ENCODE measurements at regions not wholly inside any gene's neighbourhood (a gene's known extent, or its start where the extent isn't known, plus 50 kb on each side); places are given as distances from the start of the nearest gene placed in this dataset.

- DNase-seq, result no peak
These were observed 999.8 kb upstream of the CDH2 start for GRCh38 chr18:29176681-29177080.

- DNase-seq, result no peak
These were observed 998.0 kb upstream of the CDH2 start for GRCh38 chr18:29174891-29175290.

DNA sequence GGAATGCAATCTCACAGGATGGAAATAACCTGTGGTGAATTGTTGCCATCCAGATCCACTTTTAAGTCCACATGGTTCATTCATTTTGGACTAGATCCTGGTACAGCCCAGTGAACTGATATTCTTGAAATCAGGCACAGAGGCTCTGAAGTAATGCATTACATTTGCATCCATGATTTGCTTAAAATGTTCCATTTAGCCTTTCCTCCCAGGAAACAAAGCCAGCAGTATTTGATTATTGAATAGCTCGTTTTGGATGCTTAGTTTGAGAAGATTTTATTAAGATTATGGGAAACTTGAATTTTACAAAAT lies 995.8 kb upstream of the CDH2 start:
- no peak for DNase-seq

DNA sequence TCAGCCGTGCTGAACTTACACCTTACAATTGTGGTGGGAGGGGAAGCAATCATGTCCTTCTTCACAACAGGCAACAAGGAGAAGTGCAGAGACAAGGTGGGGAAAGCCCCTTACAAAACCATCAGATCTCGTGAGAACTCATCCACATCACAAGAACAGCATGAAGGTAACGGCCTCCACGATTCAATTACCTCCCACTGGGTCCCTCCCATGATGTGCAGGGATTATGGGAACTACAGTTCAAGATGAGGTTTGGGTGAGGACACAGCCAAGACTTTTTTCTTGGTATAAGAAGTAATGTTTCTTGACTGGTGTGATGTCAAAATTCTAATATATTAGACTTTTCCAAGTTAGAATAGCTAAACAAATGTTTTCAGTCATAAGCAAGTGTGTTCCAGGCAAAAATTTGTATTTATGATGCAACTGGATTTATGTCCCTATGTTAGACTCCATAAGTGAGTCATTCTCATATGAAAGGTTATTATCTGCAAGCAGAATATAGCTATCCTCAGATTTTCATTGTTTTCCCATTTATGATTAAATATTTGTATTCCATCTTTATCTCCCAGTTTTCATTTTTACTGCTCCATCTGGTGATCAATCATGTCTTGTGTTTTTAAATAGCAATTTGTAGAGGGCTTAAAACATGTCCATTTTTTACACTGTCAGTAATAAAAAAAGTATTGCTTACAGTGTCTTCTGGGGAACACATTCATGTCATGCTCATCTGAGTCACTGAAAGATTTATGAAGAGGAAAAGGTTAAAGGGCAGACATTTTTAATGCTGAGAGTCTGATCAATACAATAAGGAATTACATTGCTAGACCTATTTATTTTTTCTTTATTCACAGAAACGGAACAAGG lies 995.2 kb upstream of the CDH2 start:
- no peak for DNase-seq

GRCh38 chr18:29169599-29169998 lies 992.7 kb upstream of the CDH2 start:
- DNase-seq, result no peak

DNA sequence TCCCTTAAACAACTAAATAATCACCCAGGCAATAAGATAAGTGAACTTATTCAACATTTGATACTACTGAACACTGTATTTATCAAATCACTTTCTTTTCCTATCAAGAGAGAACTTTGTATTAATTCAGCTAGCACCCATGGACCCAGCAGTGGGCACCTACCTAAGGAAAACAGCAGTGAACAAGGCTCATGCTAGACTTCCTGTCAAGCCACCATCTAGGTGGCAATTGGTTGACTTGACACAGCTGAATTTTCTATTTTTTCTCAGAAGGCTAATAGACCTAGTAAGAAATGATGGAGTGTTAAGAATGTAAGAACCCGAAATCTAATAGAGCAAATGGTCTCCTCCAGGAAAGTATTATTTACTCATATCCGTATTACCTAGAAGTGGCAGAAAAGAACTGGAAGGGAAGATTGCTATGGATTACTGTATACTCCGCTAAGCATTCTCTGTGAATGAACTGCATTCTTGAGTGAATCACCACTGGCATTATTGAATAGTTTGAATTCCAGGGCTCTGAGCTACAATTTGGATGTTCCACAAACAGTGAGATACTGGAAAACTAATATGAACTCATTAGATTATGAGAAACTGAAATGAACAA lies 988.2 kb upstream of the CDH2 start:
- no peak for DNase-seq

DNA sequence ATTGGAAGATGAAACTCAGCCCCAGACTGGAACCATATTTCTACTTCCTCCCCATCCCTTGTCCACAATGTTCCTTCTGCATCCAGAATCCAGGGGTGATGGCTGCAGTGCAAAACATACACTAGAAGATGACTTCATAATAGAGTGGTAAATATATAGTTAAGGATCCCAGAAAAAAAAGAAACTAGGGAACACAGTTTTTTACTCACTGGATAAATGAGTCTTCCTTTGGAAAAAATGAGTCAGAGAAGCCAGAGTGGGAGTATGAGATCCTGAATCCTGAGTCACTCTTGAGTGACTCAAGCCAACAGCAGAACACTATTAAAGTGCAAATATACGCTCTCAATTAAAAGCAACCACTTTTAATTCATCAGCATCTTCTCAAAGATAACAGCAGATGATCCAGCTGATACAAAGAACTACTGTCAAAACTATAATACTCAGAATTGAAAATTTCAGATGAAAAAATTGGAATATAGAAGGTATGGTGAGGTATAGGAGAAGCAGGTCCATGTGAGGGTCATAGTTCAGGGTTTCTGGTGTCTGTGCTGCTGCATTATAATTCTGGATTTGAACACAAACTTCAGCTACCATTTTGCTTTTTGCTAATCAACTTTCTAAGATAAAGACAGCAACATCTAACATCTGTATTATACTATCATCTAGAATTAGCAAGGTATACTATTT lies 987.2 kb upstream of the CDH2 start:
- DNase-seq, result no peak

GRCh38 chr18:29163596-29163995 lies 986.7 kb upstream of the CDH2 start:
- DNase-seq, result no peak

- no peak for DNase-seq
These were observed 984.5 kb upstream of the CDH2 start for GRCh38 chr18:29161429-29161828.

GRCh38 chr18:29160170-29160569 lies 983.2 kb upstream of the CDH2 start:
- DNase-seq, result no peak

GRCh38 chr18:29157905-29158304 lies 981.0 kb upstream of the CDH2 start:
- DNase-seq, result no peak

DNA sequence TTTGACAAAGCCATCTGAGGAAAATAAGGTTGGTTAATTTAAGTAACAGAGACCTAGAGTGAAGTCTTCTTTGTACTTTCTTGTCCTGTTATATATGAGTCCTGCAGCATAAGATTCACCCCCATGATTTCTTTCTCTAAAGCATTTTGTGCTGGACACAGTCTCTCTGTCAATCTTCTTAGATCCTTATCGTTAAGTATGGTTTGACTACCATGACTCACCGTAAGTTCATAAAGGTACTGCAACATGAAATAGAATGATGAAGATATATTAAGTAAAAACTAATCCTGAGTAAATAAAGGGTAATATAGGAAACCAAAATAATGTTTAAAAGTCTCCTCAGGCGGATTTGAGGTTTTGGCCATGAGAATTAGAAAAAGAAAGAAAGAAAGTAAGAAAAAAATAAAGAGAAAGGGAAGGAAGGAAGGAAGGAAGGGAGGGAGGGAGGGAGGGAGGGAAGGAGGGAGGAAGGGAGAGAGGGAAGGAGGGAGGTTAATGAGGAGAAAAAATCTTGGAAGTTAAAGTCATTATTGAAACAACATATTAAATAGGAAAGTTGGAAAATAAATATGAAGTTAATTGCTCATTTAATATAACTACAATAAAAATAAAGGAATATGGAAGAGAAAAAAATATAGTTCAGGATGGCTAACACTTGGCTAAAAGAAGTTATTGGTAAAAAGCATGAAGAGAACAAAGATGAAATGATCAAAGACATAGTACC lies 980.3 kb upstream of the CDH2 start:
- no peak for DNase-seq

- DNase-seq, result no peak
These were observed 979.6 kb upstream of the CDH2 start for GRCh38 chr18:29156531-29156930.

- DNase-seq, result no peak
These were observed 978.1 kb upstream of the CDH2 start for GRCh38 chr18:29154758-29155725.

GRCh38 chr18:29154196-29154757 lies 977.3 kb upstream of the CDH2 start:
- DNase-seq, result no peak

GRCh38 chr18:29153091-29153490 lies 976.2 kb upstream of the CDH2 start:
- DNase-seq, result peak in 1 of 2 donors; percentile 11

GRCh38 chr18:29147944-29148343 lies 971.0 kb upstream of the CDH2 start:
- no peak for DNase-seq

DNA sequence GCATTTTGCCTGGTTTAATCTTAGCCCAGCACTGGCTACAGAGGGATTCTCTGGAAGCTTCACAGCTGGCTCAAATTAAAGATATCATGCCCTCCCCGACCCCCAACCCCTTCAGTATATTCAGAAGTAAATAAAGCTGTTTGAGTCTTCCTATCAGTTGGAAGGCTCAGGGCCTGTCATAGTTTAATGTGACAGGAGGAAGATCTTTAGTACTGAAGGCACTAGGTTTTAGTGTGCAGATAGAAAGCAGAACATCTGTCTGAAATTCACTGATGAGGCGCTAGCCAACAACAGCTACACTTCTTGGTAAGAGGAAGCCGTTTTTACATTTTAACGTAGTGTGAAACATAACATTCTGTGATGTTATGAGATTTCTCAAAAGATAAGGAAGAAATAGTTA lies 969.1 kb upstream of the CDH2 start:
- DNase-seq, result no peak

DNA sequence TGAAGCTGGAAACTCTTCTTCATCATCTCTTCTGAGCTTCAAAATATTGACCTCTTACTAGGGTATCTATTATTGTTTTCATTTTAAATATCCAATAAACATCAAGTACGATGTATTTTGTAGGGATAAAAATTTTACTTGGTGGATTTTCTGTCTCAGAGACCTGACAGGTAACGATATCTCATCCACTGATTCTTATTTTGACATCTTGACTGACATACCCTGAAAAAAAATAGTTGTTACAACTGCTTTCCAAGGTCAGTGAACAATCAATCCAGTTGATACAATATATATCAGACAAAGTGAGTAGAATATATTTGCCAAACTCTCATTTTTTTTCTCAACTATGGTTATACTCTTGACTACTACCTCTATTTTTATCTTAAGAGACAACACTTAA lies 963.7 kb upstream of the CDH2 start:
- DNase-seq, result no peak

DNA sequence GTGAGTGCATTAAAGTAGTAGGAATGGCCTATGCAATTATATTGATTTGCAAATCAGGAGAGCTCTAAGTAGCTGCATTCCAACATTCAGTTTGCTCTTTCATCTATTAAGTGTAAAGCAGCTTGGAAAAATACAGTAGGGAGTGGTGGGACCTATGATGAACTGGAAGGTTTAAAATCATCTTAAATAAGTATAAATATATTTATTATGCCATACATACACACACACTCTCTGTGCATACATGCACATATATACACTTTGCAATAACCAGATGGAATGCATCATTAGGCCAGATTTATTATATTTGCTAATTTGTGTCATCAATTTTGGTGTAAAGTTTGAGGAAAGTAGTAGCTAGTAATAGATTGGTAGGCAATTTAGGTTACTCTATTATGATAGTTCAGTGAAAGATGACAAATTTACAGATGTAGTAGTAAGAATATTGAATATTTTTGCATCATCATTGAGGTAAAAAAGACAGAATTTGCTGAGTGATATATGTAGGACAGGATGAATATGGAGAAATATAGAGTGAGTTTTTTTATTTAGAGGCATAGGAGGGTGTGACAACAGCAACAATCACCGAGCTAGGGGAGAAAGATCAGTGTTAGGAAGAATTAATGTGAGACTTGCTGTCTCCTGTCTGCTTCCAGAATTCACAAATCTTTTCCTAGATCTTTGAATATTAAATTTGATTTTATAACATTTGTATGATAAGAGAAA lies 961.0 kb upstream of the CDH2 start:
- DNase-seq, result no peak

Measured in CD4-positive, alpha-beta T cell treated with Interleukin-4 for 1 hour (primary cell).